ENCODE measurements at regions not wholly inside any gene's neighbourhood (a gene's known extent, or its start where the extent isn't known, plus 50 kb on each side); places are given as distances from the start of the nearest gene placed in this dataset.

DNA sequence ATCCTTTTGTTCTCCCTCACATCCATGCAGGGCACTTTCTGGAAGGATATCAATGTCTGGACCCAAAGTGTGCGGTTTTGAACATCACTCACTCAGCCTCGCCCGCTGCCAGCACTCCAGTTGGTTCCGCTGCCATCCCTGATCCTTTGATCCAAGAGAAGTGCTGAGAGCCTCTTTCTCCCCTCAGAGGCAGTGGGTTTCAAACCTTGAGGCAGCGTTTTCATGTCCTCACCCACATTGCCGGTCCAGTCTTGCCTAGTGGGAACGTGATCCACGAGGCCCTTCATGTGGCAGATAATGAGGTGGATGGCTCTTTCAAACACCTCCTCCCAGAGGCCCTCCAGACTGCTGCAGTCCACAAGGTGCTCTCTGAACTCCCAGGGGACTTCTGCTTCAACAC is 122.2 kb downstream of the ACTL8 start:
- H3K79me2 ChIP-seq (ENCODE audit: insufficient read depth, low read length) = no peaks in the 10 kb centered on the region
- no peaks in the 10 kb centered on the region; the same call in 1 of the 2 replicates for H3K9me3 ChIP-seq (ENCODE audit: insufficient read depth, low read depth, low read length)
- no peaks in the 10 kb centered on the region for H3K4me1 ChIP-seq (ENCODE audit: insufficient read depth, low read length, poor library complexity, severe bottlenecking)
- H3F3A ChIP-seq (ENCODE audit: low read depth) = no peaks in the 10 kb centered on the region
- H3K4me3 ChIP-seq (ENCODE audit: low read length, poor library complexity, severe bottlenecking) = no peak overlapping the region
- no peaks in the 10 kb centered on the region for H3K36me3 ChIP-seq (ENCODE audit: insufficient read depth, low read length)
- no peaks in the 10 kb centered on the region for H3K9me2 ChIP-seq (replicated peaks; ENCODE audit: low read depth, low read length)
- TF ChIP-seq EZH2phosphoT487 (IDR thresholded peaks at IDR 0.05; ENCODE audit: borderline replicate concordance) = no peak
- TF ChIP-seq, protein P1, sequence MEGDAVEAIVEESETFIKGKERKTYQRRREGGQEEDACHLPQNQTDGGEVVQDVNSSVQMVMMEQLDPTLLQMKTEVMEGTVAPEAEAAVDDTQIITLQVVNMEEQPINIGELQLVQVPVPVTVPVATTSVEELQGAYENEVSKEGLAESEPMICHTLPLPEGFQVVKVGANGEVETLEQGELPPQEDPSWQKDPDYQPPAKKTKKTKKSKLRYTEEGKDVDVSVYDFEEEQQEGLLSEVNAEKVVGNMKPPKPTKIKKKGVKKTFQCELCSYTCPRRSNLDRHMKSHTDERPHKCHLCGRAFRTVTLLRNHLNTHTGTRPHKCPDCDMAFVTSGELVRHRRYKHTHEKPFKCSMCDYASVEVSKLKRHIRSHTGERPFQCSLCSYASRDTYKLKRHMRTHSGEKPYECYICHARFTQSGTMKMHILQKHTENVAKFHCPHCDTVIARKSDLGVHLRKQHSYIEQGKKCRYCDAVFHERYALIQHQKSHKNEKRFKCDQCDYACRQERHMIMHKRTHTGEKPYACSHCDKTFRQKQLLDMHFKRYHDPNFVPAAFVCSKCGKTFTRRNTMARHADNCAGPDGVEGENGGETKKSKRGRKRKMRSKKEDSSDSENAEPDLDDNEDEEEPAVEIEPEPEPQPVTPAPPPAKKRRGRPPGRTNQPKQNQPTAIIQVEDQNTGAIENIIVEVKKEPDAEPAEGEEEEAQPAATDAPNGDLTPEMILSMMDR (conservative IDR thresholded peaks at IDR 0.05; ENCODE audit: low read length) = no peak
- no peaks in the 10 kb centered on the region for H4K20me1 ChIP-seq (ENCODE audit: insufficient read depth, low read length, poor library complexity, severe bottlenecking)
- no peak overlapping the region for H2AFZ ChIP-seq (ENCODE audit: low read length)
- H3K4me2 ChIP-seq (ENCODE audit: low read depth, low read length, poor library complexity, severe bottlenecking) = no peak overlapping the region
- no peak overlapping the region for H3K9ac ChIP-seq (ENCODE audit: low read depth, low read length, poor library complexity, severe bottlenecking)
- H3K27me3 ChIP-seq (ENCODE audit: insufficient read depth, low read length, poor library complexity, severe bottlenecking) = no peaks in the 10 kb centered on the region

DNA sequence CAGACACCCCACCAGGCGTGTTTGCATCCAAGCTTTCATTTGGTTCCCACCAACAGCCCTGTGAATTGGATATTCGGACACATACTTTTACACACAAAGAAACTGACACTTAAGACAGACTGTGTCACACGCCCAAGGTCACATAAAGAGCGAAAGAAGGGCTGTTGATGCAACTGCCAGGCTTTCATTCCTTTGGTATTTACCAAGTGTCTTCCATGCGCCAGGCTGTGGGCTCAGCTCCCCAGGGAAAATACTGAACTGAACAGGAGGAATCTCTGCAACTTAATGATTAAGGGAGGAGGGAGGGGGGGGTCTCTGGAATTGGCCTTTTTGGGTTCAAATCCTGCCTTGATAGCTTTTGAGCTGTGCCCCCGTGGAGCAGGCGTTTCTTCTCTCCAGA is 122.8 kb downstream of the ACTL8 start:
- H3K36me3 ChIP-seq (ENCODE audit: insufficient read depth, low read length) = no peaks in the 10 kb centered on the region
- H4K20me1 ChIP-seq (ENCODE audit: insufficient read depth, low read length, poor library complexity, severe bottlenecking) = no peaks in the 10 kb centered on the region
- no peaks in the 10 kb centered on the region; the same call in 1 of the 2 replicates for H3K9me3 ChIP-seq (ENCODE audit: insufficient read depth, low read depth, low read length)
- H3K4me2 ChIP-seq (ENCODE audit: low read depth, low read length, poor library complexity, severe bottlenecking) = no peak overlapping the region
- H3K4me1 ChIP-seq (ENCODE audit: insufficient read depth, low read length, poor library complexity, severe bottlenecking) = no peaks in the 10 kb centered on the region
- TF ChIP-seq EZH2phosphoT487 (IDR thresholded peaks at IDR 0.05; ENCODE audit: borderline replicate concordance) = no peak
- TF ChIP-seq, protein P1 (conservative IDR thresholded peaks at IDR 0.05; ENCODE audit: low read length) = no peak
- H3K9me2 ChIP-seq (replicated peaks; ENCODE audit: low read depth, low read length) = no peaks in the 10 kb centered on the region
- H3K9ac ChIP-seq (ENCODE audit: low read depth, low read length, poor library complexity, severe bottlenecking) = no peak overlapping the region
- no peaks in the 10 kb centered on the region for H3K79me2 ChIP-seq (ENCODE audit: insufficient read depth, low read length)
- H3F3A ChIP-seq (ENCODE audit: low read depth) = no peaks in the 10 kb centered on the region
- no peak overlapping the region for H3K4me3 ChIP-seq (ENCODE audit: low read length, poor library complexity, severe bottlenecking)
- H3K27me3 ChIP-seq (ENCODE audit: insufficient read depth, low read length, poor library complexity, severe bottlenecking) = no peaks in the 10 kb centered on the region
- no peak overlapping the region for H2AFZ ChIP-seq (ENCODE audit: low read length)

DNA sequence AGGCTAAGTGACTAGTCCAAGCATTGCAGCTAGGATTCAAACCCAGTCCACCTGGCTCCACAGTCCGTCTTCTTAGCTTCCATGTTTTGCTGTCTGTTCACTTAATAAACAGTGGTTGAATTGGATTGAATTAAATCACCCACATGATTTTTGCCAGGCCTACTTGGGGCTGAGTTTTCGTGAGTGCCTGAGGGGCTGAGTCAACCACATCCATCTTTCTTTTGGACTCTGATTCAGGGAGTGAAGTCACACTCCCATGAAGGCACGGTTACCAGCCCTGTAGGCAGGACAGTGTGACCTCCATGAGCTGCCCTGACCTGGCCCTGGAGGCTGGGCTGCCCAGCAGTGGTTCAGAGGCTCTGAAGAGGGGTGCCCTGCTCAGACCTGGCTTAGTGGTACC is 123.7 kb downstream of the ACTL8 start:
- Histone ChIP-seq H3K9ac (ENCODE audit: low read depth, low read length, poor library complexity, severe bottlenecking) (no peak overlapping the region), H3F3A (ENCODE audit: low read depth) (no peaks in the 10 kb centered on the region), H3K4me2 (ENCODE audit: low read depth, low read length, poor library complexity, severe bottlenecking) (no peak overlapping the region), H2AFZ (ENCODE audit: low read length) (no peak overlapping the region), H3K9me2 (replicated peaks; ENCODE audit: low read depth, low read length) (no peaks in the 10 kb centered on the region), H3K79me2 (ENCODE audit: insufficient read depth, low read length) (no peaks in the 10 kb centered on the region), H3K27me3 (ENCODE audit: insufficient read depth, low read length, poor library complexity, severe bottlenecking) (no peaks in the 10 kb centered on the region), H3K4me1 (ENCODE audit: insufficient read depth, low read length, poor library complexity, severe bottlenecking) (no peaks in the 10 kb centered on the region), H3K36me3 (ENCODE audit: insufficient read depth, low read length) (no peaks in the 10 kb centered on the region), H3K9me3 (ENCODE audit: insufficient read depth, low read depth, low read length) (no peaks in the 10 kb centered on the region; the same call in 1 of the 2 replicates), H3K4me3 (ENCODE audit: low read length, poor library complexity, severe bottlenecking) (no peak overlapping the region), H4K20me1 (ENCODE audit: insufficient read depth, low read length, poor library complexity, severe bottlenecking) (no peaks in the 10 kb centered on the region)
- TF ChIP-seq EZH2phosphoT487 (IDR thresholded peaks at IDR 0.05; ENCODE audit: borderline replicate concordance) = no peak

DNA sequence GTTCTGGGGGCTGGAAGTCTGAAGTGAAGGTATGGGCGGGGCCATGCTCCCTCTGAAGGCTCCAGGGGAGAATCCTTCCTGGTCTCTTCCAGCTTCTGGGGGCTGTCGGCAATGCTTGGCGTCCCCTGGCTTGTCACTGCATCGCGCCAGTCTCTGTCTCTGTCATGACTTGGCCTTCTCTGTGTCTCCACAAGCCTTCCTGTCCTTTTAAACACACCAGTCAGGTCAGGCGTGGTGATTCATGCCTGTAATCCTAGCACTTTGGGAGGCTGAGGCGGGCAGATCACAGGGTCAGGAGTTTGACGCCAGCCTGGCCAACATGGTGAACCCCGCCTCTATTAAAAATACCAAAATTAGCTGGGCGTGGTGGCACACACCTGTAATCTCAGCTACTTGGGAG is 125.3 kb downstream of the ACTL8 start:
- Histone ChIP-seq H3K4me2 (ENCODE audit: low read depth, low read length, poor library complexity, severe bottlenecking) (no peak overlapping the region), H3K36me3 (ENCODE audit: insufficient read depth, low read length) (no peaks in the 10 kb centered on the region), H3F3A (ENCODE audit: low read depth) (no peaks in the 10 kb centered on the region), H3K4me3 (ENCODE audit: low read length, poor library complexity, severe bottlenecking) (no peak overlapping the region), H2AFZ (ENCODE audit: low read length) (no peak overlapping the region), H3K9ac (ENCODE audit: low read depth, low read length, poor library complexity, severe bottlenecking) (no peak overlapping the region), H3K79me2 (ENCODE audit: insufficient read depth, low read length) (no peaks in the 10 kb centered on the region), H3K9me2 (replicated peaks; ENCODE audit: low read depth, low read length) (no peaks in the 10 kb centered on the region), H3K27me3 (ENCODE audit: insufficient read depth, low read length, poor library complexity, severe bottlenecking) (no peaks in the 10 kb centered on the region), H3K9me3 (ENCODE audit: insufficient read depth, low read depth, low read length) (no peaks in the 10 kb centered on the region; the same call in 1 of the 2 replicates), H3K4me1 (ENCODE audit: insufficient read depth, low read length, poor library complexity, severe bottlenecking) (no peaks in the 10 kb centered on the region), H4K20me1 (ENCODE audit: insufficient read depth, low read length, poor library complexity, severe bottlenecking) (no peaks in the 10 kb centered on the region)
- no peak for TF ChIP-seq EZH2phosphoT487 (IDR thresholded peaks at IDR 0.05; ENCODE audit: borderline replicate concordance)
- TF ChIP-seq, protein P1 (conservative IDR thresholded peaks at IDR 0.05; ENCODE audit: low read length) = no peak
